HUES6 (cell line): ENCODE measurements at regions not wholly inside any gene's neighbourhood (a gene's known extent, or its start where the extent isn't known, plus 50 kb on each side); places are given as distances from the start of the nearest gene placed in this dataset.
"Not testable (repeated sequence)": the region's sequence is repeated elsewhere in the genome, so short reads cannot be mapped to it uniquely, and the experiment has no call there.

Experiments
- H3K27ac ChIP-seq: 2 replicates; pipeline ENCODE4 v1.7.0; 2013; ENCODE audit warnings: low read depth, mild to moderate bottlenecking, low read length, inconsistent platforms
- H3K27me3 ChIP-seq: 2 replicates; pipeline ENCODE4 v1.6.1; 2013; ENCODE audit warnings: low read length; ENCODE audit not compliant: control insufficient read depth, insufficient read depth
- H3K36me3 ChIP-seq: 2 replicates; pipeline ENCODE4 v1.6.1; 2013; ENCODE audit warnings: low read length; ENCODE audit not compliant: control insufficient read depth, insufficient read depth
- H3K4me1 ChIP-seq: 2 replicates; pipeline ENCODE4 v1.6.1; 2013; ENCODE audit warnings: low read length; ENCODE audit not compliant: control insufficient read depth, insufficient read depth
- H3K4me3 ChIP-seq: 2 replicates; pipeline ENCODE4 v1.5.1; 2013; ENCODE audit warnings: low read depth, low read length
- H3K9ac ChIP-seq: one replicate; pipeline ENCODE4 v1.6.1; 2013; ENCODE audit warnings: mild to moderate bottlenecking, low read length
- H3K9me3 ChIP-seq: 2 replicates; pipeline ENCODE4 v1.6.1; 2013; ENCODE audit warnings: low read depth, low read length; ENCODE audit not compliant: control insufficient read depth, insufficient read depth

- Histone ChIP-seq H3K4me3 (no peak overlapping the region), H3K9ac (no peak overlapping the region), H3K4me1 (peaks cover 20% of the 10 kb centered on the region), H3K27me3 (no peaks in the 10 kb centered on the region), H3K36me3 (no peaks in the 10 kb centered on the region), H3K27ac (no peak overlapping the region), H3K9me3 (no peaks in the 10 kb centered on the region)
Measured at GRCh38 chr4:84325625-84326024, 173.5 kb downstream of the NKX6-1 start.

- Histone ChIP-seq H3K4me3 (no peak overlapping the region), H3K9ac (no peak overlapping the region)
Measured at GRCh38 chr4:84324303-84325245, 174.5 kb downstream of the NKX6-1 start.

GRCh38 chr4:84319124-84319523 lies 180.0 kb downstream of the NKX6-1 start:
- Histone ChIP-seq H3K9me3 (no peaks in the 10 kb centered on the region), H3K9ac (no peak overlapping the region)

More at GRCh38 chr4:84324303-84325245, 174.5 kb downstream of the NKX6-1 start:
- H3K27ac ChIP-seq, result no peak overlapping the region
- H3K36me3 ChIP-seq, result no peaks in the 10 kb centered on the region
- H3K4me1 ChIP-seq, result peaks cover 20% of the 10 kb centered on the region
- H3K27me3 ChIP-seq, result no peaks in the 10 kb centered on the region
- no peaks in the 10 kb centered on the region for H3K9me3 ChIP-seq

GRCh38 chr4:84317513-84317912 lies 181.6 kb downstream of the NKX6-1 start:
- no peak overlapping the region for H3K27ac ChIP-seq
- H3K9ac ChIP-seq, result no peak overlapping the region
- H3K4me3 ChIP-seq, result no peak overlapping the region
- H3K9me3 ChIP-seq, result no peaks in the 10 kb centered on the region
- H3K27me3 ChIP-seq, result no peaks in the 10 kb centered on the region
- H3K36me3 ChIP-seq, result no peaks in the 10 kb centered on the region
- H3K4me1 ChIP-seq, result no peaks in the 10 kb centered on the region

More at GRCh38 chr4:84319124-84319523, 180.0 kb downstream of the NKX6-1 start:
- H3K27me3 ChIP-seq, result no peaks in the 10 kb centered on the region
- no peak overlapping the region for H3K27ac ChIP-seq
- no peak overlapping the region for H3K4me3 ChIP-seq
- H3K36me3 ChIP-seq, result no peaks in the 10 kb centered on the region
- peaks cover 5% of the 10 kb centered on the region; the same call in 1 of the 2 replicates for H3K4me1 ChIP-seq

- Histone ChIP-seq H3K9ac (no peak overlapping the region), H3K4me3 (no peak overlapping the region), H3K9me3 (no peaks in the 10 kb centered on the region), H3K36me3 (no peaks in the 10 kb centered on the region), H3K4me1 (no peaks in the 10 kb centered on the region), H3K27me3 (no peaks in the 10 kb centered on the region), H3K27ac (no peak overlapping the region)
Measured at GRCh38 chr4:84312426-84313012, 186.6 kb downstream of the NKX6-1 start.

- H3K9me3 ChIP-seq, result no peaks in the 10 kb centered on the region
- H3K9ac ChIP-seq, result no peak overlapping the region
- H3K27me3 ChIP-seq, result no peaks in the 10 kb centered on the region
- H3K4me3 ChIP-seq, result no peak overlapping the region
- H3K36me3 ChIP-seq, result no peaks in the 10 kb centered on the region
- H3K27ac ChIP-seq, result no peak overlapping the region
- no peaks in the 10 kb centered on the region for H3K4me1 ChIP-seq
Measured at GRCh38 chr4:84309191-84309590, 189.9 kb downstream of the NKX6-1 start.

- Histone ChIP-seq H3K4me3 (peak overlapping the region; percentile 51), H3K27ac (peak overlapping the region; percentile 77; the same call in 1 of the 2 replicates), H3K9ac (peak overlapping the region; percentile 48)
- H3K27me3 ChIP-seq, H3K9me3 ChIP-seq, H3K36me3 ChIP-seq, H3K4me1 ChIP-seq: not testable (repeated sequence)
Measured at GRCh38 chr4:84298719-84299254, 200.3 kb downstream of the NKX6-1 start.

- Histone ChIP-seq H3K9me3 (no peaks in the 10 kb centered on the region; the same call in 1 of the 2 replicates), H3K27me3 (no peaks in the 10 kb centered on the region), H3K9ac (no peak overlapping the region), H3K36me3 (no peaks in the 10 kb centered on the region), H3K4me1 (0 out of 2 replicates have a peak, but pooled peaks cover 4% of the 10 kb centered on the region), H3K27ac (peak overlapping the region; percentile 77; the same call in 1 of the 2 replicates), H3K4me3 (peak overlapping the region; percentile 51)
Measured at GRCh38 chr4:84298023-84298718, 200.9 kb downstream of the NKX6-1 start.

GRCh38 chr4:84291969-84292368 lies 207.1 kb downstream of the NKX6-1 start:
- no peak overlapping the region for H3K9ac ChIP-seq
- H3K27ac ChIP-seq, result no peak overlapping the region
- no peak overlapping the region for H3K4me3 ChIP-seq
- no peaks in the 10 kb centered on the region for H3K27me3 ChIP-seq
- H3K36me3 ChIP-seq, result no peaks in the 10 kb centered on the region
- no peaks in the 10 kb centered on the region for H3K4me1 ChIP-seq
- no peaks in the 10 kb centered on the region for H3K9me3 ChIP-seq

GRCh38 chr4:84286048-84286447 lies 213.0 kb downstream of the NKX6-1 start:
- Histone ChIP-seq H3K4me3 (no peak overlapping the region), H3K27me3 (no peaks in the 10 kb centered on the region), H3K36me3 (no peaks in the 10 kb centered on the region), H3K27ac (no peak overlapping the region), H3K9ac (no peak overlapping the region), H3K9me3 (no peaks in the 10 kb centered on the region), H3K4me1 (peaks cover 9% of the 10 kb centered on the region; the same call in 1 of the 2 replicates)
